ENCODE measurements at regions not wholly inside any gene's neighbourhood (a gene's known extent, or its start where the extent isn't known, plus 50 kb on each side); places are given as distances from the start of the nearest gene placed in this dataset.
"Not testable (repeated sequence)": the region's sequence is repeated elsewhere in the genome, so short reads cannot be mapped to it uniquely, and the experiment has no call there.

- not testable (repeated sequence) for DNase-seq (ENCODE audit: low read depth)
Measured at GRCh38 chr5:37909610-37910266, 69.9 kb upstream of the GDNF start.

- DNase-seq (ENCODE audit: low read depth) = no peak
Measured at GRCh38 chr5:37906416-37906815, 66.6 kb upstream of the GDNF start.

DNA sequence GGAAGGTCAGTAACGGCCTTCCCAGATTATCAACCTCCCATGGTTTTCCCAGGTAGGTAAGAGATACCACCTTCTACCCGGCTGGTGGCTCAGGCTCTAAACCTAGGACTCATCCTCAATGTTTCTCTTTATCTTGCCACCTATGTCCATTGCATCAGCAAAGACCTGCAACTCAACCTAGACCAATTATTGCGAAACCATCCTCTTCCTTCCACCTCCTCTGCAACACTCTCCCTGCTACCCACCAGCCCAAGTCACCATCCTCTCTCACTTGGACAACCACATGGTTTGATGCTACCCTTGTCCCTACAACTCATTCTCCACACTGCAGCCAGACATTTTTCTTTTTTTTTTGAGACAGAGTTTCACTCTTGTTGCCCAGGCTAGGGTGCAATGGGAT, 65.4 kb upstream of the GDNF start:
- DNase-seq (ENCODE audit: low read depth) = no peak

DNA sequence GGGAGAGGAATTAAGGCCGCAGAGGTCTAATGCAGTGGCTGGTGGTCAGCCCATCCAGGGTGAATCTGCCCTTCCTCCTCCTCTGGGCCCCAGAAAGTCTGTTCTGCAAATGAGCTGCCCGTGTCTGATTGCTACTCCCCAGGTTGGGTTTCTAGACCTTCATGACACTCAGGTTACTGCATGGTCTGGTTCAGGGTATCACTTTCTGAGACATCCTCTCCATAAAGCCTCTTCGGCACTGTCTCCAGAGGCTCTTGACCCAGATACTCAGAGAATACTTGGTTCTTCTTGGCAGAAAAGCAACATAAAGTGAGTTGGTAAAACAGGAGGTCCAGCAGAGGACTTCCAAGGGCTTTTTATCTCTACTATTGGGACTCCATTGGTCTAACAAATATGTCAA, 62.5 kb upstream of the GDNF start:
- DNase-seq (ENCODE audit: low read depth) = no peak

GRCh38 chr5:37900692-37901091, 60.9 kb upstream of the GDNF start:
- no peak for DNase-seq (ENCODE audit: low read depth)

DNA sequence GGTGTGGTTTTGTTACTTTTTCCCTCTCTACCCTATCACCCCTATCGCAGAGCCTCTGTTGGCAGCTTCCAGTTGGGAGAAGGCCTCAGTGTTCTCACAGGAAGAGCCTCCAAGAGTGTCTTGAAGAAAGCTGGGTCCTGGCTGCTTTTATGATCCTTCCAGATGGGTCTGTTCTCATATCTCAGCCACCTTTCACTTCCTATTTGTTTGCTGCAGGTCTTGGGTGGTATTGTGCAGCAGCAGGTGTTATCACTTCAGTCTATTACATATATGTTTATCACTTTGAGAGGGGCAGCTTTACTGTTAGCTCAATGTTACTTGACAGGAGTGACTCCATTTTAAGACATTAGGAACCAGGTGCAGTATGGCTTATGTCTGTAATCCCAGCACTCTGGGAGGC, 59.2 kb upstream of the GDNF start:
- no peak for DNase-seq (ENCODE audit: low read depth)

- no peak for DNase-seq (ENCODE audit: low read depth)
Measured at GRCh38 chr5:37896159-37896558, 56.3 kb upstream of the GDNF start.

DNA sequence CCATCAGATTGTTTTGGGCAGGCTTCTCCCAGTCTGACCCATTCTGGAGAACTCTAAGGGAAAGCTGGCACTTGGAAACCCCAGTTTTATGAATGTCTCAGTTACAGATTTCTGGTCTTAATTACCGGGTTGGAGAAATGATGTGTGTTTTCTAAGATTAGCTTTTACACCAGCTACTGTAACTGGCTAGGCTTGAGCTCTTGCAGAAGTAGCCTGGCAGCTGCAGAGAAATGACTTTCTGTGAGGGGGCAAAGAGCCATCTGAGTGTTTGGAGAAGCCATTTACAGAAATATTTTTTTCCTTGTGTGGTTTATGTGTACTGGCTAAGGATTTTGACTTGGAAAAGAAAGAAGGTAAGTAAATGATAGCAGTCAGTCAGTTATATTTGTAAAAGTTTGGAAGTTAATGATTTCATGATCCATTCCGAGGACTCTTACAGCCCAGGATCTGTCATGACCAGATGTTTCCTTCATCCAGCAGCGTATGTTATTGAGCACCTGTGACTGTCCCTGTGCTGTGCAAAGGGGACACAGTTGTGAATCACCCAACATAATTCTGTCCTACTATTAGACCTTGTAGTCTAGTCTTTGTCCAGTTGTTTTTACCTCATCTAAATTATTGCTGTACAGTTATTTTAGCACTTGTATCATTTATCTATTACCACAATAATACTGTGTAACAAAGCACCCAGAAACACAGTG, 53.7 kb upstream of the GDNF start:
- DNase-seq (ENCODE audit: low read depth) = no peak

DNA sequence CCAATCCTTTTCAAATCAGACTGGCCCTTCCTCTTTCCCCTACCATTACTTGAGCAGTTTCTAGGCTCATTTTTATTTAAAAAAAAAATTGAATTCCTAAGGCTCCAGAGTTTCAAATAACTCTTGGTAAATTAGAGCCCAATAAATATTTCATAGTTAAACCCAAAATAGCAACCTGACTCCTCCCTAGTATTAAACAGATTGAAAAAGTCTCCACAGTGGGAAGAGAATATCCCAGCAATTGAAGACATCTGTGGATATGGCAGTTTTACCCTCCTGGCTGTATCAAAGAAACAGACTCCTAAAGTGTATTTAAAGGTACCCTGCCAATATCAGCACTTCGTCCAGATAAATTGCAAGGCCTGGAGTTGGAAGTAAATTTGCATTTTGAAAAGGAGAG, 52.7 kb upstream of the GDNF start:
- DNase-seq (ENCODE audit: low read depth) = no peak

GRCh38 chr5:37891832-37892231, 52.0 kb upstream of the GDNF start:
- no peak for DNase-seq (ENCODE audit: low read depth)

DNA sequence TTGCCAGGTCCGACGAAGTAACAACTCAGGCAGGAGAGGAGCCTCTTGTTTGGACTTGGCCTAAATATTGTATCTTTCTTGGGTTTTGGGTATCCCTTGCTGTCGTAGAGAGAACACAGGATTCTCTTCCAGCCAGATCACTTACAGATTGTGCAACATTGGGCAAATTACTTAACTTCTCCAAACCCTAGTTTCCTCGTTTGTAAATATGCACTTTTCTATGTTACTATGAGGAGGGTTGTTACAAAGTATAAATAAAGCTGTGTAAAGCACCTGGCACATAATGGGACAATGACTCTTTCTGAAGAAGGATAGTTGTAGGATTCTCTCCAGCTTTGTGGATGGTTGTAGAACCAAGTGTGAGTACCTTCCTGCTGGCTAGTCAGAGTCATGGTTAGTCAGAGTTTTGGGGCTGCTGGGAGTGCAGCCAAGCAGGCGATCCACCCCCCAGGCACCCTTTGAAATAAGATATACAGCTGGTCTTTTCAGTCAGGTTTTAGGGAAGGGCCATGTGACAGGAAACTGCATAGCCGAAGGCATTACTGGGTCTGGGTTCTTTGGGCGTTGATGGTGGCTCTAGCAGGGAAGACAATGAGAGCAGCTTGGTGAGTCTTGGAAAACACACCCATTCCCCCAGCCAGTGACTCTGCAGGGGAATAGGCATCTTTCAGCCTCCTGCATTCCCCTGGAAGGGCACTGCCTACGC, 49.9 kb upstream of the GDNF start:
- DNase-seq (ENCODE audit: low read depth) = no peak

Data from stimulated activated CD8-positive, alpha-beta memory T cell treated with anti-CD3 and anti-CD28 coated beads, Interleukin-15, amount 100 ng/mL, for 1 hour (primary cell).